GM12864 (cell line): ENCODE measurements at regions not wholly inside any gene's neighbourhood (a gene's known extent, or its start where the extent isn't known, plus 50 kb on each side); places are given as distances from the start of the nearest gene placed in this dataset.

ENCODE experiments used
- DNase-seq: peaks from one replicate; pipeline ENCODE4 v3.0.0-alpha.2; 2011; ENCODE audit warnings: low read depth
- H3K4me3 ChIP-seq: 2 replicates; pipeline ENCODE4 v1.5.1; 2011; ENCODE audit warnings: mild to moderate bottlenecking, low read depth, low read length, control low read depth
- CTCF ChIP-seq: IDR thresholded peaks from 2 replicates; pipeline ENCODE4 v1.5.1; 2011; ENCODE audit warnings: low read depth, mild to moderate bottlenecking, moderate library complexity, low read length, control low read depth, inconsistent platforms; ENCODE audit errors: missing control alignments

GRCh38 chr6:9514146-9514545 lies 900.7 kb downstream of the TFAP2A start:
- no peak for TF ChIP-seq CTCF
- no peak overlapping the region for H3K4me3 ChIP-seq
- no peak for DNase-seq

- H3K4me3 ChIP-seq: no peak overlapping the region
- DNase-seq: no peak
- no peak for TF ChIP-seq CTCF
These were observed 903.7 kb downstream of the TFAP2A start for GRCh38 chr6:9511157-9511556.

GRCh38 chr6:9507136-9507895 lies 907.6 kb downstream of the TFAP2A start:
- DNase-seq: no peak
- no peak overlapping the region for H3K4me3 ChIP-seq
- no peak for TF ChIP-seq CTCF

- no peak for TF ChIP-seq CTCF
- H3K4me3 ChIP-seq: no peak overlapping the region
- no peak for DNase-seq
These were observed 910.7 kb downstream of the TFAP2A start for GRCh38 chr6:9504191-9504590.

GRCh38 chr6:9503111-9503761 lies 911.6 kb downstream of the TFAP2A start:
- no peak overlapping the region for H3K4me3 ChIP-seq
- TF ChIP-seq CTCF: no peak
- DNase-seq: no peak

- no peak for DNase-seq
- H3K4me3 ChIP-seq: no peak overlapping the region
- no peak for TF ChIP-seq CTCF
These were observed 915.2 kb downstream of the TFAP2A start for GRCh38 chr6:9499709-9500108.

GRCh38 chr6:9496837-9497236 lies 918.0 kb downstream of the TFAP2A start:
- no peak for TF ChIP-seq CTCF

More at GRCh38 chr6:9496837-9497236, 918.0 kb downstream of the TFAP2A start:
- no peak for DNase-seq
- no peak overlapping the region for H3K4me3 ChIP-seq
